HG03097 (cell line): ENCODE measurements at regions not wholly inside any gene's neighbourhood (a gene's known extent, or its start where the extent isn't known, plus 50 kb on each side); places are given as distances from the start of the nearest gene placed in this dataset.

ENCODE experiments used
- ATAC-seq: cut with Tn5 transposase; IDR thresholded peaks from one replicate; pipeline ENCODE4 v1.9.1; 2021; ENCODE audit not compliant: unreplicated experiment, low FRiP score

DNA sequence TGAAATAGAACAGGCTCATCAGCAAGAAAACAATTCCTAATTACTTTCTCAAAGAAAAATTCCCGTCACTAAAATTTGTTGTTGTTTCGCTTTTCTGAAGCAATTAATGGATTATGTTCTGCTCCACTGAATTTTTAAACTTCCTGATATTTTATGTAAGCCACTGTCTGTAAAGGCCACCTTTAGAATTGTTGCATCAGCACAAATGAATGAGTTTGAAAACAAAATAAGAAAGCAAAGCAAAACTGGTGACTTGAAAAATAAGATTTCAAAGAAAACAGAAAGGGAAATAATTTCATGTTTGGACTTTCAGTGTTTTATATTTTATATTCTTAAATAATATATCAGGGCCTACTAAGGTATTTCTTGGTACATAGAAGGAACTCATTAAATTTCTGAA is 636.3 kb upstream of the TYRP1 start:
- no peak for ATAC-seq

DNA sequence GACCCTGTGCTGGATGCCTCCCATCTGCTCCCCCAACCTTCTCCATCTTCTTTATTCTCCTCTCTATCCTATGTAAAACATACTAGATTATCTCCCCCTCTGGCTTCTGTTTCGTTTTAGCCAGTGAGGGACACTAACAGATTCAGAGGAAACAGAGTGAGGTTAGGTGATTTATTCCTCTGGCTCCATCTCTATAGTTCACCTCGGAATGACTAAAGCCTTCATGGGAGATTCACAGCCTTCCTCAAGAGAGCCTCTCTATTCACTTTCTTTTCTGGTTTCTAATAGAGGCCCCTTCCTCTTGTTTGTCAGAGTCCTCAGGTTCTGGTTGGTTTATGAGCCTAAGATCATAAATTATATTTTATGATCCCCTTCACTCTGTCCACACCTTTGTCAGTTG is 633.1 kb upstream of the TYRP1 start:
- no peak for ATAC-seq

- no peak for ATAC-seq
Measured at GRCh38 chr9:12060811-12061210, 632.4 kb upstream of the TYRP1 start.

GRCh38 chr9:12065050-12065449 is 628.1 kb upstream of the TYRP1 start:
- no peak for ATAC-seq

DNA sequence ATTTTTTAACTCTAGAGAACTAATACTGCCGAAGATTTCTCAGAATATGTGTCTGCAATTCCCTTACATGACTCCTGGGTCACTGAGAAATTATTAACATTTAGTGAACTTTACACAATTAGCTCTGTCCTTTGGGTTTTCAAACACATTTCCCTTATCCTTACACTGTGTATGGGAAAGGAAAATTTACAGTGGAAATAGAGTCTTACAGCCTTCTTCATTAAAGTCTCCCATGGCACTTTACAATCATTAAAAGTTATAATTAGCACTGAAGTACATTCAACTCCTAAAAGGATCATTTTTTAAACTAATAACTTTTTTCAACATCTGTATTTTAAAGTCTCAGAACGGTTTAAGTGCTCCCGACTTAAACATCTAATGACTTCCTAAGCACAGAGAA is 627.5 kb upstream of the TYRP1 start:
- no peak for ATAC-seq

- ATAC-seq = no peak
Measured at GRCh38 chr9:12066455-12067035, 626.6 kb upstream of the TYRP1 start.

GRCh38 chr9:12069366-12069765 is 623.8 kb upstream of the TYRP1 start:
- ATAC-seq = no peak

DNA sequence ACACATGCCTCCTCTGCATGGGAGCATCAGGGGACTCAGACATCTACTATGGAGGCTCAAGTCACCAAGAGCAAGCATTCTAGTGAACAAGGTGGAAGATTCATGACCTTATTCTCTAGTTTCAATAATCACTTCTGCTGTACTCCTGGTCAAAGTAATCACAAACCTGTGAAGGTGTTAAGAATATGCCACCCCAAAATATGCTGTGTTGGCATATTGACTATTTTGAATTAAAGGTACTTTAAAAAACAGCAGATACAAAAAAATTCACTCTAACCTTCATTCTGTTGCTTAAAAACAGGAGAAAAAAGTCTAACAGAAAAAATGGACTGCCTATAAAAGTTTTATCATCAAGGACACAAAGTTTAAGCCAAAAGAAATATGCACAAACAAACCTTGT is 607.8 kb upstream of the TYRP1 start:
- no peak for ATAC-seq

DNA sequence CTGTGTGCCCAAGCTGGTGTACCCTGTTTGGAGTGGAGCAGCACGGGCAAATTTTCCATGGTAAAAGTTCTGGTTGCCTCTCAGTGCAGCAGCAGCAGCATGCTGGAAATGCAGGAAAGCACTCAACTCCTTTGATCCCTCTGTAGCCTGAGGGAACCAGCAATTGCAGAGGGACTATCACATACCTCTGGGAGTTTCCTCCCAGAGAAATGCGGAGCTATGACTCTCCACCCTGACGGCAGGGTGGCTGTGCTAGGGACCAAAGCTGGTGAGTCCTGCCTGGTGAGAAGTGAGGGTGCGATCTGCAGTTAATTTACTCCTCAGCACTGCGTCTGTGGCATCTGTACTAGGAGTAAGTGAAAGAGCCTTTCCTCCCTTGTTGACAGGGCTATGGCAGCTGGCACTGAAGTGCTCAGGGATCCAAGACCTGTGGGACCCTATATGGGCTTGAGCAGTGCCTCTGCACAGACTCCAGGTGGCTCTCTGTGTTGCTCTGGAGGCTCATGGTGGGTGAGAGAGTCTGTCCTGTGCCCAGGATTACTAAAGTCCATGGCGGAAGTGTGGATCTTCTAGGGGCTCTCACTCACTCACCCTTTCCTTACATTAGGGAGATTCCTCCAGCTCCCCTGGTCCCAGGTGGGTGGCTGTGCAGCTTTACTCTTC is 601.2 kb upstream of the TYRP1 start:
- no peak for ATAC-seq

DNA sequence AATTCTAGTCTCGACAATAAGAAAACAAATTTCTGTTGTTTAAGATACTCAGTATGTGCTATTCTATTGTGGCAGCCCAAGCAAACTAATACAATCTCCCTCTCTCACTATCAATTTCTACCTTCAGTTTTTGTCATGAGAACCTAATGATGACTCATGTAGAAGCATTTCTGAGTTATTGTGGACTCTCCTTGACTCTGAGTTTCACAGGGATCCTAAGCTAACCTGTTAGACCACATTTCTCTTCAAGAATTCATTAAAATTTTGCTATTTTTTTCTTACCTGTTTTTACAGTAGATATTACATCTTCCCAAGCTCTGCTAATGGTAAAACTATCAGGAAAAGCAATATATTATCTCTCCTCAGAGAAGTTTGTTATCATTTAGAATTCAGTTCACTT is 599.1 kb upstream of the TYRP1 start:
- no peak for ATAC-seq

- ATAC-seq = no peak
Measured at GRCh38 chr9:12095931-12096330, 597.3 kb upstream of the TYRP1 start.

DNA sequence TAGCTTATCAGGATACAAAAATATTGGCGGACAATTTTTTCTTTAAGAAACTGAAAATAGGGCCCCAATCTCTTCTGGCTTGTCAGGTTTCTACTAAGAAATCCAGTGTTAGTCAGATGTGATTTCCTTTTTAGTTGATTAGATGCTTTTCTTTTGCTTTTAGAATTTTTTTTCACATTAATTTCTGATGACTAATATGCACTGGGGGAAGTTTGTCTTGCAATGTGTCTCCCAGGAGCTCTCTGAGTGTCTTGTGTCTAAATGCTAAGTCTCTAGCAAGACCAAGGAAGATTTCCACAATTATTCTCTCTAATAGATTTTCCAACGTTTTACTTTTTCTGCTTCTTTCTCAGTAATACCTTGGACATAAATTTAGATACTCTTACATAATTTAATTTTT is 559.8 kb upstream of the TYRP1 start:
- ATAC-seq = no peak

DNA sequence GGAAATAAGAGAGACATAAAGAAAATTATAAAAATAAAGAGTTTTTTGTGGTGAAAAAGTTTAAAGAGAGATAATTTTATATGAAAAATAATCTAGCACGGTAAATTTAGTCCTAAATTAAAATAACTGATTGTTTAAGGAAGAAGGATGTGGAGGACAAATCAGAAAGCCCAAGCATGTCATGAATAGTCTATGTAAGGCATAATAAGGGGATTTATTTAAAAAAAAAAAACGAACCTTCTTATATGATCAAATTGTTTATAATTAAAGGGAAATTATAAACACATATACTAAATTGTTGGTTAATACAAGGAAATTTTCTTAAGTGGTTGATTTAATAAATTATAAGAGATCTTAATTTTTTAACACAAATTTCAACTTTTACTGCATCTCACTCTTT is 551.8 kb upstream of the TYRP1 start:
- ATAC-seq = no peak

- no peak for ATAC-seq
Measured at GRCh38 chr9:12155401-12156134, 537.6 kb upstream of the TYRP1 start.

DNA sequence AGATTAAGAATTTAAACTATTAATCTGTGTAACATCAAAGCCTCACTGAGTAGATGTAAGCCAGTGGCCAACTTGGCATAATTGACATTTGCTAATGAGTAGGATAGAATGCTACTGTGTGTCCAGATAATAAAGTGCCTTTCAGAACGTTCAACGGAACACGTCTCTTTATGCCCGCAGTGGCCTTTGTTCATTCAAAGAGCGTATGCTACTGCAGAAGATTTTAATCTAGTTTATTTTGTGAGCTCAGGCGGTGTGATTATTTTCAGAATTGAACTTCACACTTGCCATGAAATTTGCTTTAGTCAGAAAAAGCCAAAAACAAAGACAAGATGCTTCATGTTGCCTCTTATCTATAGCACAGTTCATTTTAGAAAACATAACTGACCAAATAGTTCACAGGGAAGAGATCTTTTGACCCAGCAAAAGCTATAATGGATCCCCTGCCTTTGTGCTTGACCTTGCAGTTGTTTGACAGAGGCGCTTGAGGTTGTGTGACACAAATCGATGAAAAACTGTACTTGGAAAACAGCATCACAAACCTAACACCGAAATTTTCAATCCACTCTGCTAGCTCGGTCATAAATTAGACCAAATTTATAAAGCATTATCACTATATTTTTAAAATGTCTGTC is 530.9 kb upstream of the TYRP1 start:
- no peak for ATAC-seq

DNA sequence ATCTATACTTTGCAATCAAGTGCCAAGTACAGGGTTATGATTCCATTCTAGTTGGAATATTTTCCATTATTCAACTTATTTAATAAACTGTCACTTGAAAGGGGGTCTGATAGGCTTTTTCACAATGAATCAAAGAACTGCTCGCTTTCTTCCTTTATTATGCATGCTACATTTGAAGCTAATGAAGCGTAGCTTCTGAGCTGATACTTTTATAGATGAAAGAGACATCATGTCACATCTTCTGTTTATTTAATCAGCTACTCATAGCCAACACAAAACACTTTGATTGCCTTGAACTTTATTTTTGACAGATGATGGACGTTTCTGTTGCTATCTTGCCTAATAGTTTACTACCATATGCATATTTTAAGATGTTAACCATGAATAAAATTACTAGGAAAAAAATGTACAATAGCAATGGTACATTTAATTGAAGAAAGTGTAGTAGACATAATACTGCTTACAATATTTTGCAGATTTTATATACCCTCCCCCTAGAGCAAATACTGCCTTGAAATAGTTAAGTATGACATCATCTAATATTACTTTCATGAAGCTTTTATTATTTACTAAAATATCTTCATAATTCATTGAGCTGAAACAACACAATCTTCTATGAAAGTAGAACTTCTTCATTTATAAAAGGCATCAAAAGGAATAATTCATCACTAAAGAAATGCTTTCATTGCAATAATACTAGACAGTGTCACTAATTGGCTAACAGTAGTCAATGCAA is 529.3 kb upstream of the TYRP1 start:
- ATAC-seq = no peak

DNA sequence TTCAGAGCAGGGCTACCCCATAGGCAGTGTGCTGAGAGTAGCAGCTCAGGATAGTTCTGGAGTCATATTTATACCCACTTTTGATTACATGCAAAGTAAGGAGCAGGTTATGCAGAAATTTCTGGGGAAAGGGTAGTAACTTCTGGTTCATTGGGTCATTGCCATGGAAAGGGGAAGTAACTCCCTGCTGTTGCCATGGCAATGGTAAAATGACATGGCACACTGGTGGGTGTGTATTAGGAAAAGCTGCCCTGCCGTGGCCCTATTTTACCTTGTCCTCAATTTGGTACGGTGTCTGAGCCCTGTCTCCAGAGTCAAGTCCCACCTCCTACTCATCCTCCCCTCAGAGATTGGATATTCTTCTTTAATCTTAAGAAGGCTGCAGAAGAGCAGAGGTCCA is 526.7 kb upstream of the TYRP1 start:
- ATAC-seq = no peak

DNA sequence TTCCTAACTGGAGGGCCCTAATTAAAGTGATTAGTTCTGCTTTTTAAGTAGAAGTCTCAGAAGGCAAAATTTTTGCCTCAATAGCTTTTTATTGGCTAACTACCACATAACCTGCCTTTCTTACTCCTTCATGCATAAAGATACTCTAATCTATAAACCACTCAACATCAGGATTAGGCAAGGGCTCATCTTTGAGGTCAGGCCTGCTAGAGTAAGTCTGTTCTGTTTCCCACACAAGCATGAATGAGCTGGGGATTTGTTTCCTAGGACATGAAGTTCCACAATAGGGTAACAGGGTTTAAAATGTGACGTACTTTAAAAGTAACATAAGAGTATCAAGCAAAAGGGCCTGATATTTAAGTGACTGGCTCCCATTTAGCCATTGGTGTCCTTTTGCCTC is 522.7 kb upstream of the TYRP1 start:
- no peak for ATAC-seq

- no peak for ATAC-seq
Measured at GRCh38 chr9:12178634-12179033, 514.6 kb upstream of the TYRP1 start.

GRCh38 chr9:12182806-12183205 is 510.4 kb upstream of the TYRP1 start:
- no peak for ATAC-seq

- ATAC-seq = no peak
Measured at GRCh38 chr9:12183321-12183720, 509.9 kb upstream of the TYRP1 start.
